CD14-positive monocyte (primary cell): ENCODE measurements at regions not wholly inside any gene's neighbourhood (a gene's known extent, or its start where the extent isn't known, plus 50 kb on each side); places are given as distances from the start of the nearest gene placed in this dataset.

ENCODE experiments used
- DNase-seq, 3 donors: peaks; one replicate each; pipeline ENCODE4 v3.0.0-alpha.2; 2011 to 2022
- H2AFZ ChIP-seq: 2 replicates; pipeline ENCODE4 v1.6.0; 2012; ENCODE audit warnings: mild to moderate bottlenecking, low read depth, low read length, inconsistent platforms; ENCODE audit not compliant: insufficient read depth, poor library complexity, severe bottlenecking
- H3K27ac ChIP-seq, 2 donors: 1 replicate in 1 of 2; 2 replicates in 1 of 2; pipeline ENCODE4 v1.5.1; 2012 to 2013; ENCODE audit warnings: low read length in 2 of 2, control low read depth in 1 of 2, inconsistent platforms in 1 of 2, low read depth in 1 of 2, mild to moderate bottlenecking in 1 of 2
- H3K27me3 ChIP-seq, 2 donors: one replicate each; pipeline versions ENCODE4 v1.6.0 to v1.6.1; 2011 to 2013; ENCODE audit warnings: low read length in 2 of 2; ENCODE audit not compliant: control insufficient read depth in 2 of 2, insufficient read depth in 2 of 2
- H3K36me3 ChIP-seq, 2 donors: replicated peaks in 1 of 2; 1 replicate in 1 of 2; 2 replicates in 1 of 2; pipeline versions ENCODE4 v1.5.1 to v1.6.1; 2012 to 2013; ENCODE audit warnings: low read length in 2 of 2, control low read depth in 1 of 2, inconsistent platforms in 1 of 2, mild to moderate bottlenecking in 1 of 2; ENCODE audit not compliant: insufficient read depth in 2 of 2, control insufficient read depth in 1 of 2
- H3K4me1 ChIP-seq, 2 donors: 1 replicate in 1 of 2; 2 replicates in 1 of 2; pipeline versions ENCODE4 v1.5.1 to v1.6.1; 2012 to 2013; ENCODE audit warnings: low read length in 2 of 2, control low read depth in 1 of 2, inconsistent platforms in 1 of 2, mild to moderate bottlenecking in 1 of 2, moderate library complexity in 1 of 2; ENCODE audit not compliant: insufficient read depth in 2 of 2, control insufficient read depth in 1 of 2
- H3K4me2 ChIP-seq: replicated peaks from 2 replicates; pipeline ENCODE3; 2012; ENCODE audit warnings: low read length, moderate library complexity, mild to moderate bottlenecking; ENCODE audit not compliant: poor library complexity, severe bottlenecking; ENCODE audit errors: extremely low read depth
- H3K4me3 ChIP-seq, 3 experiments: fragments of 200-600 bp in 1 of 3; sonication (generic) in 1 of 3; replicated peaks in 1 of 3; 1 replicate in 2 of 3; 2 replicates in 1 of 3; pipeline ENCODE4 v1.5.1; 2011 to 2013; ENCODE audit warnings: low read length in 3 of 3, mild to moderate bottlenecking in 3 of 3, control low read depth in 2 of 3, low read depth in 2 of 3, inconsistent platforms in 1 of 3, moderate library complexity in 1 of 3
- H3K79me2 ChIP-seq: 2 replicates; pipeline ENCODE4 v1.6.0; 2012; ENCODE audit warnings: mild to moderate bottlenecking, control low read depth, inconsistent platforms, low read length, moderate library complexity; ENCODE audit not compliant: insufficient read depth
- H3K9ac ChIP-seq: 2 replicates; pipeline ENCODE4 v1.6.0; 2017; ENCODE audit warnings: low read length, mild to moderate bottlenecking; ENCODE audit not compliant: insufficient read depth, poor library complexity, severe bottlenecking
- H3K9me3 ChIP-seq, 2 donors: replicated peaks in 1 of 2; 1 replicate in 1 of 2; 2 replicates in 1 of 2; pipeline versions ENCODE4 v1.5.1 to v1.6.1; 2012 to 2013; ENCODE audit warnings: low read length in 2 of 2, control low read depth in 1 of 2; ENCODE audit not compliant: control insufficient read depth in 1 of 2, insufficient read depth in 1 of 2
- H4K20me1 ChIP-seq: 2 replicates; pipeline ENCODE4 v1.6.0; 2012; ENCODE audit warnings: mild to moderate bottlenecking, low read length, control low read depth, moderate library complexity; ENCODE audit not compliant: insufficient read depth
- H3K27ac Mint-ChIP-seq, 7 donors: one replicate each; pipeline ENCODE4 v1.8.0; 2020; ENCODE audit warnings: mild to moderate bottlenecking in 7 of 7, mixed read lengths in 7 of 7, moderate library complexity in 6 of 7, inconsistent platforms in 2 of 7
- H3K27me3 Mint-ChIP-seq, 3 donors: one replicate each; pipeline ENCODE4 v1.8.0; 2021 to 2022; ENCODE audit warnings: low read depth in 3 of 3, mild to moderate bottlenecking in 3 of 3, mixed read lengths in 3 of 3, moderate library complexity in 3 of 3, inconsistent platforms in 1 of 3
- H3K36me3 Mint-ChIP-seq, 2 donors: one replicate each; pipeline ENCODE4 v1.8.0; 2020; ENCODE audit warnings: mixed read lengths in 2 of 2, inconsistent platforms in 1 of 2, mild to moderate bottlenecking in 1 of 2
- H3K4me1 Mint-ChIP-seq: one replicate; pipeline ENCODE4 v1.8.0; 2020; ENCODE audit warnings: mild to moderate bottlenecking, mixed read lengths
- H3K4me3 Mint-ChIP-seq, 2 donors: one replicate each; pipeline ENCODE4 v1.8.0; 2020; ENCODE audit warnings: mild to moderate bottlenecking in 2 of 2, mixed read lengths in 2 of 2, moderate library complexity in 1 of 2
- H3K9me3 Mint-ChIP-seq, 7 donors: one replicate each; pipeline ENCODE4 v1.8.0; 2020 to 2022; ENCODE audit warnings: mixed read lengths in 7 of 7, mild to moderate bottlenecking in 6 of 7, moderate library complexity in 6 of 7, inconsistent platforms in 2 of 7
- WGBS: methylation state at CpG from one replicate; pipeline ENCODE4 v1.1.5; 2013; ENCODE audit warnings: missing lambda C conversion rate; ENCODE audit not compliant: insufficient coverage; 5-methylcytosine and 5-hydroxymethylcytosine counted together
- intact Hi-C, 2 donors: fragments of 100-400 bp; cut with micrococcal nuclease; formaldehyde crosslinking; loops; one replicate each; pipeline versions ENCODE4 v1.15.0 to v1.15.1; 2023
- TF ChIP-seq, protein P1 (sequence below): fragments of 200-600 bp; IDR thresholded peaks from one replicate; pipeline ENCODE4 v1.8.0; 2022; ENCODE audit warnings: antibody characterized with exemption, mild to moderate bottlenecking

DNA sequence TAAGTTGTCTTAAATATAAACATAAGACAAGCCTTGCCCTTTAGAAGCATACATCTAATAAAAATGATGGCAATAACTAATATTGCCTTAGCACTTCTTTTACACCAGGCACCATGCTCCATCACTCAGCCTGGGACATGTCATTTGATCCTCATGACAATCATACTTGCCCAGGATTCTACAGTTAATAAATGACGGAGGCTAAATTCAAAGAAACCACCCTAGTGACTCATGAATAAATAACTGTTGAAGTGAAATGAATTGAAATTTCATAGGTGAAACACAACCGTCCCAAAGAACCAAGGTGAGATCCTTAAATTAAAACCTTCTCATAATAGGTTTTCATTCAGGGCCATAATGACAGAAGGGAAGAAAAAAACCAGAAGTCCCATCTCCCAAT lies 89.5 kb downstream of the GRIN2B start:
- H3K36me3 ChIP-seq: no peaks in the 10 kb centered on the region
- peaks cover 0 to 4% (median 1%) of the 10 kb centered on the region in 3 donors for H3K27me3 Mint-ChIP-seq

DNA sequence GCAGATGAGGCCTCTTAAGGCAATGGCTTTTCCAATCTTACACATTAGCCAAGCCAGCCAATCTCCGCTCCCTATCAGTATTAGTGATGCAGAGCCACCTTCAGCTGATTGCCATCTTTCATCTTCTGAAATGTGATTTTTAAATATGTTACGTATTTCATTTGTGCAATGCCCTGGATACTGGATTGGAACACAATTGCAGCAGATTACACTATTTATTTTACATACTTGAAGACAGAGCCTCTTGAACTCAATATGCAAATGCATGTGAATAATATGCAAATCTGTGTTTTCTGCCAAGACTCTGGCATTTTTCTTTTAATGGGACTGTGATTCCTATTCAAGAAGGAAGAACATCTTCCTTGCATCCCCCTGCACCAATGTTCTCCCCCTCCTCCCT lies 90.5 kb downstream of the GRIN2B start:
- Histone ChIP-seq H4K20me1 (no peaks in the 10 kb centered on the region), H3K9me3 (no peaks in the 10 kb centered on the region), H3K9ac (no peak overlapping the region), H3K27ac (no peak overlapping the region), H2AFZ (no peak overlapping the region), H3K36me3 (no peaks in the 10 kb centered on the region), H3K4me1 (no peaks in the 10 kb centered on the region), H3K4me3 (no peak overlapping the region), H3K79me2 (no peaks in the 10 kb centered on the region), H3K27me3 (no peaks in the 10 kb centered on the region), H3K4me2 (no peak overlapping the region)
- Mint-ChIP-seq H3K27me3 (peaks cover 1 to 4% (median 3%) of the 10 kb centered on the region in 3 donors), H3K4me3 (no peak overlapping the region), H3K27ac (no peak overlapping the region), H3K4me1 (no peaks in the 10 kb centered on the region), H3K9me3 (no peaks in the 10 kb centered on the region), H3K36me3 (no peaks in the 10 kb centered on the region)
- DNase-seq: no peak
- intact Hi-C loops: no loop called here
- WGBS: no CpG with 5 or more reads among the region's 2 CpGs
- TF ChIP-seq, protein P1, sequence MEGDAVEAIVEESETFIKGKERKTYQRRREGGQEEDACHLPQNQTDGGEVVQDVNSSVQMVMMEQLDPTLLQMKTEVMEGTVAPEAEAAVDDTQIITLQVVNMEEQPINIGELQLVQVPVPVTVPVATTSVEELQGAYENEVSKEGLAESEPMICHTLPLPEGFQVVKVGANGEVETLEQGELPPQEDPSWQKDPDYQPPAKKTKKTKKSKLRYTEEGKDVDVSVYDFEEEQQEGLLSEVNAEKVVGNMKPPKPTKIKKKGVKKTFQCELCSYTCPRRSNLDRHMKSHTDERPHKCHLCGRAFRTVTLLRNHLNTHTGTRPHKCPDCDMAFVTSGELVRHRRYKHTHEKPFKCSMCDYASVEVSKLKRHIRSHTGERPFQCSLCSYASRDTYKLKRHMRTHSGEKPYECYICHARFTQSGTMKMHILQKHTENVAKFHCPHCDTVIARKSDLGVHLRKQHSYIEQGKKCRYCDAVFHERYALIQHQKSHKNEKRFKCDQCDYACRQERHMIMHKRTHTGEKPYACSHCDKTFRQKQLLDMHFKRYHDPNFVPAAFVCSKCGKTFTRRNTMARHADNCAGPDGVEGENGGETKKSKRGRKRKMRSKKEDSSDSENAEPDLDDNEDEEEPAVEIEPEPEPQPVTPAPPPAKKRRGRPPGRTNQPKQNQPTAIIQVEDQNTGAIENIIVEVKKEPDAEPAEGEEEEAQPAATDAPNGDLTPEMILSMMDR: no peak

More for the DNA sequence above, 89.5 kb downstream of the GRIN2B start:
- Histone ChIP-seq H3K79me2 (no peaks in the 10 kb centered on the region), H3K4me2 (no peak overlapping the region), H3K9me3 (no peaks in the 10 kb centered on the region), H2AFZ (no peak overlapping the region), H4K20me1 (no peaks in the 10 kb centered on the region), H3K27ac (no peak overlapping the region), H3K27me3 (no peaks in the 10 kb centered on the region), H3K4me1 (no peaks in the 10 kb centered on the region), H3K9ac (no peak overlapping the region), H3K4me3 (no peak overlapping the region)
- intact Hi-C loops: no loop called here
- no peaks in the 10 kb centered on the region for H3K4me1 Mint-ChIP-seq
- WGBS: no CpG with 5 or more reads among the region's 2 CpGs
- DNase-seq: no peak
- H3K36me3 Mint-ChIP-seq: no peaks in the 10 kb centered on the region
- TF ChIP-seq, protein P1: no peak
- H3K4me3 Mint-ChIP-seq: no peak overlapping the region
- H3K27ac Mint-ChIP-seq: no peak overlapping the region
- H3K9me3 Mint-ChIP-seq: no peaks in the 10 kb centered on the region
